ENCODE measurements at regions not wholly inside any gene's neighbourhood (a gene's known extent, or its start where the extent isn't known, plus 50 kb on each side); places are given as distances from the start of the nearest gene placed in this dataset.

- in situ Hi-C loops (cut with HindIII; ENCODE audit: low pct_ligation_motif_present, low sequenced_read_pairs), result no loop called here
- Histone ChIP-seq H3K36me3 (replicated peaks) (no peaks in the 10 kb centered on the region), H3K27ac (no peak overlapping the region), H3K4me3 (ENCODE audit: low read depth, low read length) (no peak overlapping the region), H3K27me3 (replicated peaks) (no peaks in the 10 kb centered on the region)
- DNase-seq, result no peak
- no peak for TF ChIP-seq CTCF (IDR thresholded peaks at IDR 0.05; ENCODE audit: low read depth, low read length, missing control alignments)
Measured at GRCh38 chr6:156190270-156190669, 586.9 kb upstream of the ARID1B start.

GRCh38 chr6:156189714-156190113 is 587.5 kb upstream of the ARID1B start:
- no peak overlapping the region for H3K27ac ChIP-seq
- TF ChIP-seq CTCF (IDR thresholded peaks at IDR 0.05; ENCODE audit: low read depth, low read length, missing control alignments), result no peak
- H3K36me3 ChIP-seq (replicated peaks), result no peaks in the 10 kb centered on the region
- no peak for DNase-seq
- no peak overlapping the region for H3K4me3 ChIP-seq (ENCODE audit: low read depth, low read length)
- H3K27me3 ChIP-seq (replicated peaks), result no peaks in the 10 kb centered on the region
- in situ Hi-C loops (cut with HindIII; ENCODE audit: low pct_ligation_motif_present, low sequenced_read_pairs), result no loop called here

- Histone ChIP-seq H3K27ac (no peak overlapping the region), H3K4me3 (ENCODE audit: low read depth, low read length) (no peak overlapping the region), H3K27me3 (replicated peaks) (no peaks in the 10 kb centered on the region), H3K36me3 (replicated peaks) (no peaks in the 10 kb centered on the region)
- in situ Hi-C loops (cut with HindIII; ENCODE audit: low pct_ligation_motif_present, low sequenced_read_pairs), result no loop called here
- TF ChIP-seq CTCF (IDR thresholded peaks at IDR 0.05; ENCODE audit: low read depth, low read length, missing control alignments), result no peak
- DNase-seq, result no peak
Measured at GRCh38 chr6:156189195-156189594, 588.0 kb upstream of the ARID1B start.

GRCh38 chr6:156185113-156185512 is 592.1 kb upstream of the ARID1B start:
- no peak overlapping the region for H3K27ac ChIP-seq
- H3K36me3 ChIP-seq (replicated peaks), result no peaks in the 10 kb centered on the region
- in situ Hi-C loops (cut with HindIII; ENCODE audit: low pct_ligation_motif_present, low sequenced_read_pairs), result no loop called here
- H3K4me3 ChIP-seq (ENCODE audit: low read depth, low read length), result no peak overlapping the region
- H3K27me3 ChIP-seq (replicated peaks), result no peaks in the 10 kb centered on the region
- no peak for DNase-seq
- no peak for TF ChIP-seq CTCF (IDR thresholded peaks at IDR 0.05; ENCODE audit: low read depth, low read length, missing control alignments)

GRCh38 chr6:156183678-156184077 is 593.5 kb upstream of the ARID1B start:
- in situ Hi-C loops (cut with HindIII; ENCODE audit: low pct_ligation_motif_present, low sequenced_read_pairs), result no loop called here

More at GRCh38 chr6:156183678-156184077, 593.5 kb upstream of the ARID1B start:
- TF ChIP-seq CTCF (IDR thresholded peaks at IDR 0.05; ENCODE audit: low read depth, low read length, missing control alignments), result no peak
- Histone ChIP-seq H3K36me3 (replicated peaks) (no peaks in the 10 kb centered on the region), H3K27ac (no peak overlapping the region), H3K27me3 (replicated peaks) (no peaks in the 10 kb centered on the region), H3K4me3 (ENCODE audit: low read depth, low read length) (no peak overlapping the region)
- no peak for DNase-seq
